GM18508 (cell line): ENCODE measurements at regions not wholly inside any gene's neighbourhood (a gene's known extent, or its start where the extent isn't known, plus 50 kb on each side); places are given as distances from the start of the nearest gene placed in this dataset.

ENCODE experiments used
- ATAC-seq: cut with Tn5 transposase; IDR thresholded peaks from one replicate; pipeline ENCODE4 v1.9.1; 2021; ENCODE audit warnings: moderate number of reproducible peaks; ENCODE audit not compliant: insufficient read depth, unreplicated experiment

DNA sequence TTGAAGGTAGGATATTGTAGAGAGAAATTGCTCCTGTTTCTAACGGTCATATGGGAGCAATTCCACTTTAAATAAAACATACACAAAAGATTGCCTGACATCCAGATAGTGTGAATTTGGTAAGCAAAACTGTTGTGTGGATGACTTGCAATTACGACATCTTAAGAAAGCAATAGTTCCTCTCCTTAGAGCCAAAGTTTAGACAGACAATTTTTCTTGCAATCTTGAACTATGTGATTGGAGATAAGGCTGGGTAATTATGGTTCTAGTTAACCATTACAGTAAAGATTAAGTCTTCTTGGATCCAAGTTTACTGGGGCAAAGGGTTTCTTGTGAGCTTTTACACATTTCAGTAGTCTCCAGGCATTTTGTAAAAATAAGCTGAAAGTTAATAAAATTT is 1080.6 kb upstream of the CDH6 start:
- no peak for ATAC-seq

DNA sequence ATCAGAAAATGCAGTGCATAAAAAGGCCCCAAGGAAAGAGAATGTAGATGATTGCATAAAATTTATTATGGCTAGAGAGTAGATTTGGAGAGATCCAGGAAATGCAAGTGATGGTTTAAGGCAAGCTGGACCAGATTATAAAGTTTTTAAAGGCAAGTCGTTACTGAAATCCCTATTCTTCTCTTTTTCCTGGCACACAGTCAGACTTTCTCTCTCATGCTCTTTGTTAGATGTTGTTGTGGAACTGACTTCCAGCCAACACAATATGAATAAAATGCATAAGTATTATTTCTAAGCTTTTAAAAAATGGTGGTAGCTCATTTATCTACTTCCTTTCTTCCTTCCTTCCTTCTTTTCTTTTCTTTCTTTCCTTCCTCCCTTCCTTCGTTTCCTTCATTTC is 1085.4 kb upstream of the CDH6 start:
- ATAC-seq = no peak

DNA sequence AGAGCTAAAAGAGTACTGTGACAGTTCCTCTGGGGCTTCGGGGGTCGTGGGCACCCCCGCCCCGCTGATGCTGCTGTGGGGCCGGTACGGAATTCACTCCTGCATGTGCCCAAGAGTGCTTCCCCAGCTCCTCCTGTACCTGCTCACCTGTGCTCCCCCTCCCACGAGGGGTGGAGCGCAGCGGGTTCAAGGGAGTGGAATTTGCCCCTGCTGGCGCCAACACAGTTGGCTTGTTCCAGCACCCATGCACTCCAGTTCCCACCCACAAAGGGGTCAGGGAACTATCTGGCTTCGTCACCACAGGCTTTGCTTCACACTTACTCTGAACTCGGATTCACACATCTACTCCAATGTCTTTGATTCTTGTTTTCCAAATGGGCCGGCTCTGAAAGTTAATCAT is 1086.9 kb upstream of the CDH6 start:
- no peak for ATAC-seq

DNA sequence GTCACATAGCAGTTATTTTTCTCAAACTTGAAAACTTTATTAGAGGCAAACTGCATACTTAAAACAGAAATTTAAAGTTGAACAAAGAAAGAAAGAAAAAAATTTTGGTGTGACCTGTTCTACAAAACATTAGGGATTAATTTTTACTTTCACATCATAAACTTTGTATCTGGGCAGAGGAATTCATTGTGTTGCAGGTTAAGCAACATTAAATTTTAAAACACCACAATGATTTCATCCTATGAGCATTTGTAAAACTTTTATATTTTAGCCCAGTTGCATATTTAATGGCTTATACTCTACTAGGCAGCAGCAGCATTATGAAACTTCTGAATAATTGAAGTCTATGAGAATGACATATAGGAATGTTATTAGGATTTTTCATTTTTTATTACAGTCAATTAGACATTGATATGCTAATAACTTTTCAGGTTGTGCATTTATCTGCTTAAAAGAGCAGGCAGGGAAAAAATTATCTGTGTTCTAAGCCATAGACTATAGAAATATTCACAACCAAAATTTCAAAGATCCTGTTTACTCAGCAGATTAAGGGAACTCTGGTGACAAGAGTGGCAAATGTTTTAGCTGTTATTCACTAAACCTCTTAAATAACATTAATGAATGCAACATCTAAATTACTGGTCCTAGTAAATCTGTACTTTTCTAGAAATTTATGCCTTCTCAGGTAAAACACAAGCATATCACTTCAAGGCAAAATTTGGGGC is 1088.5 kb upstream of the CDH6 start:
- no peak for ATAC-seq

DNA sequence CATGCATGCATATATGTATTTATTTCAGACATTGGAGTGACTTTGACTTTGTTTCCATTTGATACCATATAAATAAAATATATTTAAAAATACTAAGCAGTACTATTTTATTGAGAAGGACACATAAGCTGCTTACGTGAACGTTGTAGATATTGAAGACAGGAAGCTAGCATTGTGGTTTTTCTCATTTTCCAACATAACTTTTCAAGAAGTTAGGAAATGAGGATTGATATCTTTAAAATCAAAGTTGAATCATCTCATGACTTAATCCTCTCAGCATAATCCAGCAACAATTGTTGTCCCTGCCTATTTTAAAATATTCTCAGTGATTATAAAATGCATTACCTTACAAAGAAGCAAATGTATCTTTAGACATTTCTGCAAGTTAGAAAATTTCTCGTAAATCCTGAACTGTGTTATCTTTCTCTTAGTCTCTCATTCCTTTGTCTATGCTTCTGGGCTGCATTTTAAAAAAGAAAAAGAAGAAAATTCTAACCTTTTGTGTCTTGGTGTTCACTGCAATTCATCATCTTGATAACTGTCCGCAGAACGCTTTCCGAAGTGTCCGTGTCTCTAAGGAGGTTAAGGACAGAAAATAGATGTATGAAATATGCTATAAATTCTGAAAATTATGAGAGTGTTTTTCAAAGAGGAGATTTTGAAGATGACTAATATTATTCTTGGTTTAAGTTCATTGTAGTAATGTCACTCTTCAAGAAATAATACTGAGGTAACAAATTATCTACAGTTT is 1089.9 kb upstream of the CDH6 start:
- ATAC-seq = no peak

DNA sequence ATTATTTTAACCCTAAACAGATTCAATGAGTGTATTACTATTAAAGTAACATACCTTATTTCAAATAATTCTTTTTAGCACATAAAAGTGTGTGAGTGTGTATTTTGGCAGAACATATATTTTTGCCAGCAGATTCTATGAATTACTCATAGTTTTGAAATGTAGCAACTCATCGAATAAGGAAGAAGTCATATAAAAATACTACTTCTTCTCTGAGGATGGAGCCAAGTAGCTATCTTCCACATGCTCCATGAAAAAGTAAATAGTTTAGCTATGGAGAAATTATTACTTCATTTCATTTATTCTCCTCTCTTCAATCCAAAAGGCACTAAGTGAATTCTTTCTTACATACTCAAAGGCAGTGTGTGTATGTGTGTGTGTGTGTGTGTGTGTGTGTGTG is 1090.4 kb upstream of the CDH6 start:
- ATAC-seq = no peak

DNA sequence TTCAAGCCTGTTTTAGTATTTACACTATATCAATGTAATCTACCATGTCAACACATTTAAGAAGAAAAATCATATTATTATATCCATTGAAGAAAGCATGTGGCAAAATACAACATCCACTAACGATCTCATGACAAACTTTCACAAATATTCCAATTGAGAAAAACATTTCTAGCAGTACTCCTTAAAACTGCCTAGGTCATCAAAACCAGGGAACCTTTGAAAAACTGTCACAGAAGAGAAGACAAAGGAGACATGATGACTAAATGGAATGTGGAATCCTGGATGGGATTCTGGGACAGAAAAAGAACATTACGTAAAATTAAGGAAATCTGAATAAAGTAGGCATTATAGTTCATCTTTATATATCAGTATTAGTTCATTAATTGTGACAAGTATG is 1091.3 kb upstream of the CDH6 start:
- ATAC-seq = no peak

DNA sequence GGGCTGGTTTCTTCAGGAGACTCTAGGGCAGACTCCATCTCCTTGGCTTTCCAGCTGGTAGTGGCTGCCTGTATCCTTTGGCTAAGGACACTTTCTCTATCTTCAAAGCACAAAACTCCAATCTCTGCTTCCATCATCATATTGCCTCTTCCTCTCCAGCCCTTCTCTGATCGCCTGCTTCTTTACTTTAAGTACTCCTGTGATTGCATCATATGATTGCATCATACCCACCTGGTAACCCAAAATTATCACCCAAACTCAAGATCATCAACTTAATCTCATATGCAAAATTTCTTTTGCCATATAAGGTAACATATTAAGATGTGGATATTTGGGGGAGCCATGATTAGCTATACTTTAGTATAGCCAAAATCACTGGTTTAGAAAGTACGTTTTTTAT is 1092.6 kb upstream of the CDH6 start:
- no peak for ATAC-seq

DNA sequence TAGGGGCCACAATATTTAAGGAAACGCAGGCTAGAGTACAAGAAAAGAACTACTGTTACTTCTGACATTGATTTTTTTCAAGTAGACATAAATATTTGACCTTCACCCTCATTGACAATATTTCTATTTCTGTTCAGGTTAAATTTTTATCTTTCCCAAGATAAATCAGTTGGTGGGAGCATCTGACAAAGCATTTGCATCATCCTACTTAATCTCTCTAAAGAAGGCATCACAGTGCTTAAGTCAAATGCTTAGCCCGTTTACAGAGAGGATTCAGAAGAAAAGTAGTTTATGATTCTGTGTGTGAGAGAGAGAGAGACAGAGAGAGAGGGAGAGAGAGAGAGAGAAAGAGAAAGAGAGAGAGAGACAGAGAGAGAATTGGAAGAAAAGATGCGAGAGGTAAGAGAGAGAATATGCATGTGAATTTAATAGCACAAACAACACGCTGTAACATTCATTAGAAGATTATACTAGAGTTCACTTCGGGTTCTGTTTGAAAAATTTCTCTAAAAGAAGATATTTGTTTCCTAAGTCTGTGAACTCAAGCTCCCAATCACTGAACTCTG is 1093.3 kb upstream of the CDH6 start:
- no peak for ATAC-seq

DNA sequence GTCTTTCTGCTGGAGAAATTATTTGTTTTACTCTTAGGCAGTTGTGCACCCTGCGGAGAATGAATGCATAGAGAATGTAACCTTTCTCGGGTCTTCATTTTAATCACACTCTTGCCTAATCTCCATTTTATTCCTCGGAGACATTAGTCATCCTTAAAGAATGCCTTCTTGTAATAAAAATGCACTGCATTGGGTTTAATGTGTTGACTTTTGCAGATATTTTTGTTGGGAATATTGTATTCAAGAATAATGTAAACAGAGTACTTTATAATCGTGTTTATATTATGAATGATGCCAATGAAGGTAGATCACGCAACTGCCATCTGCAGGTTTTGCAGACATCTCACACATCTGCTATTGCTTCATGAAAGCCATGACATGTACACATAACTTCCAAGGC is 1093.9 kb upstream of the CDH6 start:
- no peak for ATAC-seq

DNA sequence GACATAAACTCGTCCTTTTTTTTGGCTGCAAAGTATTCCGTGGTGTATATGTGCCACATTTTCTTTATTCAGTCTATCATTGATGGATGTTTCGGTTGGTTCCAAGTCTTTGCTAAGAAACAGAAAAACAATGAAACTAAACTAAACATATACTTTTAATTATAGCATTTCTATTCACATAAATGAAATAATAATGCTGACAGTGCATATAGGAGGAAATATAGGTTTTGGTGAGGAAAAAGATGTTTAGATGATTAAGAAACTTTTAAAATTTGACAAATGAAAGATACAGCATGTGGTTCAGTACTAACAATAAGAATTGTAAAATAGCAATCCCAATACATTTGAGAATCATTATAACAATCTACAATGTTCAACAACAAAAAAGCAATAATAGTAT is 1094.5 kb upstream of the CDH6 start:
- no peak for ATAC-seq

DNA sequence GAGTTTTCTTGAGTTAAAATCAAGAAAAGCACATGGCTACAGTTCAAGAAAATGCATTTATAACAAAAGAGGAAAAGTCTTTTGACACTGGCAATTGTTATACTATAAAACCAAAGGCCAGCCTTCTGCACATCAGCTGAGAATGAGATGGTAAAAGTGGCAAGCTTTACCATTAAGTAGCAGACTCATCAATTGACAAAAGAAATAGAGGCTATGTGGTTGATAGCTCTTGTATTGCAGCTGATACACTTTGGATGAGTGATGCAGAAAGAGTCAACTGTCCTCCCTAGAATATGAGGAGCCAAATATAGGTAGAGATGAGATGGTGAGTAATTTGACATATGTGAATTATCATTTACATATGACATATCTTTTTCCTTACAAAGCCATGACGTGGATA is 1100.9 kb upstream of the CDH6 start:
- ATAC-seq = no peak

DNA sequence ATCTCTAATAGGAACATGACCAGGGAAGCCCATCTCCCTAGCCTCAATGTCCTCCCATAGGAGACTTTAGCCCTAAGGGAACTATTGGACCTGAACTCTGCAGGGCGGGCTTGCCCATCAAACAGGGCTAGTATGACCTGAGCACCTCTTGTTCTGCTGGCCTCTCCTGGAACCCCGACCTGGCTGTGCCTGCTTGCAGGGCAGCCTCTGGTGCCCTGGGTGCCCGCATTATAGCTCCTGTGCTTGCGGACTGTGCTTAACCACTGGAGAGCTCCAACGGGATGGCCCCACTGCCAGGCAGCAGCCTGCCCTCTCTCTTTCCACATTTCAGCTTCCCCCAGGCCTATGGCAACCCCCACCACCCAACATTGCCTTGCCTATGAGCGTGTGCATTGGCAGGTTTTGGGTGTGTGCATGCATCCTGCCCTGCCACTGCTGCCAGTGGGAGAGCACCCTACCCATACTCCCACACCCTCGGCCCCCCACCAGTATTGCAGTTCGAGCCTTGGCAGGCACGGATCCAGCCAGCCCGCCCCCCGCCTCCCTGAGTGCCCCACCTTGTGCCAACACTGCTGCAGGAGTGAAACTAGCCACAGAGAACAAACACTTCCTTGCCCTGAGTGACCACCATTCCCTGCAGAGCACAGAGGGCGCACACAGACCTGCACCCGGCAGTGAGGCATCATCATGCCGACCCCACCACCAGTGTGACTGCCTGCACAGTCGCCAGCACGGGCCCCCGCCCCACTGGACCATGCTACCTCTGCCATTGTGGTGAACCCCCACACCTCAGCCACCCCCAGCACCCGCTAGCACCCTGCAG is 1123.8 kb upstream of the CDH6 start:
- ATAC-seq = no peak

DNA sequence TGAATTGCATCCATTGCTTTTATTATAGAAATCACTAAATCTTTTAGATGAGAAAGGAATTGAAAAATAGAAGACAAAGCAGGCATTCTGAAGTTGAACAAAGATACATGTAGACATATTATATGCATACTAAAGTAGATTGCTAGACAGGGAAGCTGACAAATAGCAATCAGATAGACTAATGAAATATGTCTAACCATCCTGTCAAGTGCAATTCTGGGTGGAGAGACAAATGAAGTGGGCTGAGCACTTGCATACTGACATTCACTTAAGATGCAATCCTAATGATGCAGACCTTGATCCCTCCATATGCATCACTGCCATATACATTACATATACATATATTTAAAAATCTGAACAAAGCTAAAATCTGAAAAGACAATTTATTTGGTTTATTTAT is 1130.0 kb upstream of the CDH6 start:
- no peak for ATAC-seq

DNA sequence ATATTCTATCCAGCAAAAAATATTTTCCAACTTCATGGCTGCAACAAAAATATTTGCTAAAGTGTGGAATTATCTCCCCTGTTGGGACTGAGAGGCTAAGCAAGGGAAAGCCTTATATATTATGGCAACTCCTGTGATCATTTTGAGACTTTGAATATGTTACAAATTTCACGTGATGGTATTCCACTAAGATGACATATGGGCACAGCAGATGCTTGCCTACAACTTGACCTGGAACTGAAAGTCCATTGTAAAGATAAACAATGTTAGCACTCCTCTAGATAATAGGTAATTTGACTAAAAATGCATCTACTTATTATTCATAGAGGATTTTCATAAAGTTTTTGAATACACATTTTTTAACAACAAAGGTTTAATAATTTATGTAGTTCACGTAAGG is 1141.5 kb upstream of the CDH6 start:
- no peak for ATAC-seq

DNA sequence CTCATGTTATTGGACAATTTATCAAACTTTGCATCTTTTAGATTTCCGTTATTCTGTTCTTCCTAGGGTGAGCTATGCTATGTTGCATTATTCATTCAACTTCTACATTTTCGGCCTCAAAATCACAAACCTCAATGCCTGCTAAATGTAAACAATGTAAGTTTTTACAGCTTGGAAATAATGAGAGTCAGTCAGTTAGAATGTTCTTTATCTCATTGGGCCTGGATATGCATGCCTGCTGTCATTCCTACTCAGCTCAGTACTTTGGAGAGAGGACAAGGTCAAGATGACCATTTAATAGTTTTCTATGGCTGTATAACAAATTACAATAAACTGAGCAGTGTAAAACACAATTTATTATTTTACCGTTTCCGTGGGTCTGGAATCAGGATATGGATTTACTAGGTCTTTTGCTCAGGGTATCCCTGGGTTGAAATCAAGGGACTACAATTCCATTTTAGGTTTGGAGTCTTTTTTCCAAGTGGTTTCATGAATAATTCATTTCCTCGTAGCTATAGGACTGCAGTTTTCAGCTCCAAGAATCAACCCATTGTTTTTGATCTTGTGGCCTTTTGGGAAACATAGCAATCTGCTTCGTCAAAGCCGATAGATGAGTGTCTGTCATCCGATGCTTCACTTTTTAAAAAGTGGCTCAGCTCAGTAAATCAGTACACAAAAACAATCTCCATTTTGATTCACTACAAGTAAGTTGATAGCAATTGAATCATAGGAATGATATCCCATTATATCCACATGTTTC is 1143.2 kb upstream of the CDH6 start:
- no peak for ATAC-seq

DNA sequence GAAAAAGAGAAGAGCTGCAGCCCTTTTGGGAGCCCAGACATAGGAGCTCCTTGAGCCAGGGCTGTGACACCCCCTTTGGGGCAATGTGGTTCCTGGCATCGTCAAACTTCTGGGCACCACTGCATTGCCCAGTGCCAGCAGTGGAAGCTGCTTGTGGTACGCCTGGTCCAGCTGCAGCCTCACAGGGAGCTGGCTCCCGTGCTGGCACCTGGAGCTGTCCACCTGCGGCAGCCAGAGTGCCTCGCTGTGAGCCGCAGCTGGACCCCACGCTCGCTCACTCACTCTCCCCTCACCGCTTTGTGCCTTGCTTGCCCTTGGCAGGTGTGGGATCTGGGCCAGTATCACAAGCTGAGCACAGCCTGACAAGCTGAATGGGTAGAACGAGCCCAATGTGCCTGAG is 1150.8 kb upstream of the CDH6 start:
- no peak for ATAC-seq

DNA sequence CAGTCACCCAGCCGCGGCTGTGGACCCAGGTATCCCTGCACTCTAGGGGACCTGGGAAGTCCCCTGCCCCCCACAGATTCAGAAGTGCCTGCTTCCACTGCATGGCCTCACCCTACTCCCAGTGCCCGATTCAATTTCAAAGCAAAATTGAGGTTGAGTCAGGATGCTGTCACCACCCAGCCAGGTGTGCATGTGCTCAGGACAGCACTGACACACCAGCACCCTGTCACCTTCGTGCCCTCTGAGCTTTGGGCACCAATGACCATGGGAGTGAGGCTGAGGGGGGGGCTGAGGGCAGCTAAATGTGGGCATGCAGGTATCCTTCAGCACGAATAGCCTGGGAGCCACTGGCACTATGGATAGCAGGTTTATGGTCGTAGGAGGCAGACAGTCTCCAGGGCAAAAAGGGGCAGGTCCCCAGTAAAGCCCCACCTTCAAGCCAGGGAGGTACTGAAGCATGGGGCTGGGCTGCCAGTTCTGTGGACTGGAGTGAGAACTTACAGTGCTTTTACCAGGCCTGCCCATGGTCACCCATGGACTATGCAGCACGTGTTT is 1151.6 kb upstream of the CDH6 start:
- no peak for ATAC-seq

DNA sequence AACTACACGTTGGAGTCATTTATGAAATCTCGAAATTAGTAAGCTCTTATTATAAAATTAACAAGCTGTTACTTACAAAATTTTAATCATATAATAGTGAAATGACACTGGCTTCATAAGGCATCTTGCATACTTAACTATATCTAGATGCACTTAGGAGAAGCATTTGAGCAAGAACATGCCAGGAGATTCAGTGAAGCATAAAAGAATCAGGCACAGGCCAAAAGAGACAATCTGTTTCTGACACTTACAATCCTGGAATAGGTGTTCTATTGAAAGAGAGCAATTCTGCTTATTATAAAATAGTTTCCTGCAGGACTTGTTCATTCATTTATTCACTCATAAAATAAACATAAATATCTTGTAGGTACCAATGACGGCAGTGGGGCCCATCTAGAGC is 1152.2 kb upstream of the CDH6 start:
- no peak for ATAC-seq
